ENCODE measurements at regions not wholly inside any gene's neighbourhood (a gene's known extent, or its start where the extent isn't known, plus 50 kb on each side); places are given as distances from the start of the nearest gene placed in this dataset.

DNA sequence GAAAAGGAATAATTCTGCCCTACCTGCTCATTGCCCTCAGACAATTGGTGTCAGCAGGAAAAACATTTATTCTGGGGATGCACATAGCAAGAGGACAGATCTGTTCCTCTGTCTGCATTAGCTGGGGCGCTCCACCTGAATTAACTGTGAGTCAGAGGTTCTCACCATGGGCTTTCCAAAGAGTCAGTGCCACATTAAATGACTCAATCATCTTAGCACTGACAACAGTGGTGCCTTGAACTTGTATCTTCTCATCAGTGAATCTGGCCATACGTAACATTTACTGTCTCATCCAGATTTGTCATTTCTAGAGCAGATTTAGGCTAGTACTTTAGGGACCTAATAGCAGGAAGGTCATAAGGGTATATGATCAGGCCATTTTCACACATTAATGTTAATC is 358.1 kb upstream of the CRIM1 start:
- Histone ChIP-seq H3K4me3 (no peak overlapping the region), H3K9me3 (replicated peaks; ENCODE audit: control insufficient read depth, insufficient read depth, low read length) (no peaks in the 10 kb centered on the region), H2AFZ (ENCODE audit: control insufficient read depth, low read depth, low read length) (no peak overlapping the region), H3K79me2 (ENCODE audit: control insufficient read depth, insufficient read depth, low read length) (no peaks in the 10 kb centered on the region), H3K27me3 (replicated peaks in 1 of 2; ENCODE audit: control insufficient read depth in 2 of 2, insufficient read depth in 2 of 2, low read length in 1 of 2) (no peaks in the 10 kb centered on the region), H3K4me2 (ENCODE audit: control insufficient read depth, insufficient read depth) (no peak overlapping the region), H3K4me1 (ENCODE audit: control insufficient read depth, insufficient read depth, low read length) (no peaks in the 10 kb centered on the region), H4K20me1 (ENCODE audit: control insufficient read depth, insufficient read depth) (no peaks in the 10 kb centered on the region), H3K27ac (ENCODE audit: control insufficient read depth, insufficient read depth) (no peak overlapping the region), H3K36me3 (ENCODE audit: control insufficient read depth in 2 of 2, insufficient read depth in 2 of 2, low read length in 1 of 2) (no peaks in the 10 kb centered on the region), H3K9ac (ENCODE audit: control insufficient read depth, insufficient read depth, low read length) (no peak overlapping the region)
- no peak for DNase-seq (ENCODE audit: low read depth, low spot score)
- no peak for FAIRE-seq
- BruUV-seq (replicated peaks) = no TSS peak
- CTCF ChIA-PET = no interaction called here
- RAD21 ChIA-PET (ENCODE audit: unreplicated experiment) = no interaction called here
- no peak for ATAC-seq
- in situ Hi-C loops (cut with MboI) = no loop called here
- TF ChIP-seq SPI1 (IDR thresholded peaks at IDR 0.05; ENCODE audit: borderline replicate concordance, insufficient read depth, low read depth, low read length) (no peak), IRF5 (IDR thresholded peaks at IDR 0.05; ENCODE audit: borderline replicate concordance) (no peak)
- intact Hi-C loops (cut with micrococcal nuclease; ENCODE audit: unreplicated experiment) = no loop called here
- WGBS (ENCODE audit: insufficient coverage, insufficient replicate concordance, low lambda C conversion rate, missing lambda C conversion rate) = 0% methylated on average over 2 of the region's 2 CpGs
- POLR2A ChIA-PET = no interaction called here
- SMC1A ChIA-PET (ENCODE audit: uncharacterized antibody, unreplicated experiment) = no interaction called here

- H3K4me3 ChIP-seq = no peak overlapping the region
- no peaks in the 10 kb centered on the region for H3K4me1 ChIP-seq (ENCODE audit: control insufficient read depth, insufficient read depth, low read length)
- no peaks in the 10 kb centered on the region for H4K20me1 ChIP-seq (ENCODE audit: control insufficient read depth, insufficient read depth)
- no peaks in the 10 kb centered on the region for H3K27me3 ChIP-seq (replicated peaks in 1 of 2; ENCODE audit: control insufficient read depth in 2 of 2, insufficient read depth in 2 of 2, low read length in 1 of 2)
- ChIA-PET POLR2A (interaction anchor here (0.6 to 1.0 kb wide), 2 partner anchors 9 to 31 kb away, joined by 3 to 4 read pairs; no protein-coding TSS in a partner anchor), CTCF (interaction anchor here (2.3 kb wide), 1 partner anchor 18 kb away, joined by 13 read pairs; no protein-coding TSS in a partner anchor), RAD21 (ENCODE audit: unreplicated experiment) (interaction anchor here (1.3 kb wide), 1 partner anchor 19 kb away, joined by 5 read pairs; no protein-coding TSS in a partner anchor), SMC1A (ENCODE audit: uncharacterized antibody, unreplicated experiment) (interaction anchor here (1.3 to 2.0 kb wide), 2 partner anchors 12 to 14 kb away, joined by 3 to 4 read pairs; no protein-coding TSS in a partner anchor)
- whole genome bisulfite sequencing (ENCODE audit: insufficient coverage, insufficient replicate concordance, low lambda C conversion rate, missing lambda C conversion rate) = 8% methylated on average over 4 of the region's 4 CpGs
- in situ Hi-C loops (cut with MboI) (no loop called here), intact Hi-C loops (cut with micrococcal nuclease; ENCODE audit: unreplicated experiment) (no loop called here)
- ATAC-seq (no peak), DNase-seq (ENCODE audit: low read depth, low spot score) (no peak), FAIRE-seq (no peak)
- no peak overlapping the region for H3K27ac ChIP-seq (ENCODE audit: control insufficient read depth, insufficient read depth)
- no peak overlapping the region for H3K9ac ChIP-seq (ENCODE audit: control insufficient read depth, insufficient read depth, low read length)
- no peak overlapping the region for H2AFZ ChIP-seq (ENCODE audit: control insufficient read depth, low read depth, low read length)
- BruUV-seq (replicated peaks) = no TSS peak
- H3K36me3 ChIP-seq (ENCODE audit: control insufficient read depth in 2 of 2, insufficient read depth in 2 of 2, low read length in 1 of 2) = no peaks in the 10 kb centered on the region
- H3K4me2 ChIP-seq (ENCODE audit: control insufficient read depth, insufficient read depth) = no peak overlapping the region
- H3K79me2 ChIP-seq (ENCODE audit: control insufficient read depth, insufficient read depth, low read length) = no peaks in the 10 kb centered on the region
- H3K9me3 ChIP-seq (replicated peaks; ENCODE audit: control insufficient read depth, insufficient read depth, low read length) = no peaks in the 10 kb centered on the region
- TF ChIP-seq BRCA1 (IDR thresholded peaks at IDR 0.05; ENCODE audit: low read depth, low read length) = no peak
- TF ChIP-seq SREBF1 (IDR thresholded peaks at IDR 0.05; ENCODE audit: low read length) = no peak
- TF ChIP-seq PKNOX1 (IDR thresholded peaks at IDR 0.05) = no peak
- no peak for TF ChIP-seq NR2C2 (IDR thresholded peaks at IDR 0.05; ENCODE audit: borderline replicate concordance, control insufficient read depth, insufficient read length, low read depth)
- no peak for TF ChIP-seq WRNIP1 (IDR thresholded peaks at IDR 0.05; ENCODE audit: borderline replicate concordance, low read depth, low read length)
- TF ChIP-seq CHD1 (IDR thresholded peaks at IDR 0.05; ENCODE audit: low read depth, low read length) = no peak
- no peak for TF ChIP-seq TARDBP (IDR thresholded peaks at IDR 0.05; ENCODE audit: borderline replicate concordance)
- TF ChIP-seq YY1 (IDR thresholded peaks at IDR 0.05; ENCODE audit: low read depth, low read length) = no peak
- no peak for TF ChIP-seq PAX5 (IDR thresholded peaks at IDR 0.05; ENCODE audit: borderline replicate concordance, low read depth, low read length)
- no peak for TF ChIP-seq ZNF217 (IDR thresholded peaks at IDR 0.05)
- no peak for TF ChIP-seq E2F8 (IDR thresholded peaks at IDR 0.05; ENCODE audit: low read depth, partially characterized antibody)
- TF ChIP-seq CREB1 (IDR thresholded peaks at IDR 0.05; ENCODE audit: low read depth) = no peak
These were observed 366.1 kb upstream of the CRIM1 start for GRCh38 chr2:35989503-35989902.

All from GM12878 (cell line).